Vagina (tissue), 2 donors: ENCODE measurements at regions not wholly inside any gene's neighbourhood (a gene's known extent, or its start where the extent isn't known, plus 50 kb on each side); places are given as distances from the start of the nearest gene placed in this dataset.

Experiments
- POLR2A ChIP-seq, 2 donors: fragments of 450-650 bp; IDR thresholded peaks; one replicate each; pipeline ENCODE4 v1.6.1; 2017; ENCODE audit warnings: antibody characterized with exemption in 2 of 2, mild to moderate bottlenecking in 2 of 2, moderate library complexity in 2 of 2
- POLR2AphosphoS5 ChIP-seq, 2 donors: sonication (generic); formaldehyde crosslinking; IDR thresholded peaks; one replicate each; pipeline ENCODE4 v1.9.0; 2017; ENCODE audit warnings: antibody characterized with exemption in 2 of 2, mild to moderate bottlenecking in 2 of 2, low read depth in 1 of 2; ENCODE audit not compliant: insufficient read depth in 1 of 2
- TF ChIP-seq, protein P1 (sequence below), 3 experiments: fragments of 450-650 bp in 2 of 3; fragments of 200-600 bp in 1 of 3; sonication (generic) in 1 of 3; IDR thresholded peaks; one replicate each; pipeline ENCODE4 v1.5.1; 2017 to 2019; ENCODE audit warnings: antibody characterized with exemption in 3 of 3, mild to moderate bottlenecking in 2 of 3, moderate library complexity in 2 of 3

DNA sequence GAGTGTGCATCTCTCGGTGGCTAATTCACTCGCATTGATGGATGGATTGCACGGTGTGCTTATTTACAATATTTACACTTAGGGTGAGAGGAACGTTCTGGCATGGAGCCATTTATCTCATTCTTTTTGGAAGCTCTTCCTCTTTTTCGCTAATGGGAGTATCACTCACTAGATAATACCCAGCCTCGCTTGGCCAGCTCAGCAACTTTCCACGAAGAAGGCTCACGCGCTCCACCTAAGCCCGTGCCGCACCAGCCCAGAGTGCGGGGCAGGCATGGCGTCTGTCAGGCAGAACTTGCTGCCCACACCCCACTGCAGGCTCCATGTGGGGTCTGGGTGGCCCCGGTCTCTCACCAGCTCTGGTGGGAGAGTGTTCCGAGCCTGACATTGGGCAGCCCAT, 484.9 kb downstream of the NPHP4 start:
- TF ChIP-seq, protein P1, sequence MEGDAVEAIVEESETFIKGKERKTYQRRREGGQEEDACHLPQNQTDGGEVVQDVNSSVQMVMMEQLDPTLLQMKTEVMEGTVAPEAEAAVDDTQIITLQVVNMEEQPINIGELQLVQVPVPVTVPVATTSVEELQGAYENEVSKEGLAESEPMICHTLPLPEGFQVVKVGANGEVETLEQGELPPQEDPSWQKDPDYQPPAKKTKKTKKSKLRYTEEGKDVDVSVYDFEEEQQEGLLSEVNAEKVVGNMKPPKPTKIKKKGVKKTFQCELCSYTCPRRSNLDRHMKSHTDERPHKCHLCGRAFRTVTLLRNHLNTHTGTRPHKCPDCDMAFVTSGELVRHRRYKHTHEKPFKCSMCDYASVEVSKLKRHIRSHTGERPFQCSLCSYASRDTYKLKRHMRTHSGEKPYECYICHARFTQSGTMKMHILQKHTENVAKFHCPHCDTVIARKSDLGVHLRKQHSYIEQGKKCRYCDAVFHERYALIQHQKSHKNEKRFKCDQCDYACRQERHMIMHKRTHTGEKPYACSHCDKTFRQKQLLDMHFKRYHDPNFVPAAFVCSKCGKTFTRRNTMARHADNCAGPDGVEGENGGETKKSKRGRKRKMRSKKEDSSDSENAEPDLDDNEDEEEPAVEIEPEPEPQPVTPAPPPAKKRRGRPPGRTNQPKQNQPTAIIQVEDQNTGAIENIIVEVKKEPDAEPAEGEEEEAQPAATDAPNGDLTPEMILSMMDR (IDR thresholded peaks at IDR 0.05): no peak
- TF ChIP-seq POLR2A (IDR thresholded peaks at IDR 0.05) (no peak), POLR2AphosphoS5 (IDR thresholded peaks at IDR 0.05; ENCODE audit: insufficient read depth in 1 of 2, low read depth in 1 of 2) (no peak)
